H1 (cell line): ENCODE measurements at regions not wholly inside any gene's neighbourhood (a gene's known extent, or its start where the extent isn't known, plus 50 kb on each side); places are given as distances from the start of the nearest gene placed in this dataset.

Experiments used
- CTCF ChIA-PET: fragments of 300-600 bp; sonication (Branson Sonifier 250); formaldehyde crosslinking; loops from one replicate; lab custom pipeline; 2021; ENCODE audit not compliant: partially characterized antibody; lab: Charles Lee
- POLR2A ChIA-PET: fragments of 300-600 bp; sonication (Branson Sonifier 250); formaldehyde crosslinking; loops from one replicate; lab custom pipeline; 2021; ENCODE audit warnings: inconsistent platforms; ENCODE audit not compliant: partially characterized antibody; lab: Charles Lee
- DNase-seq, 2 experiments: peaks; one replicate each; pipeline versions ENCODE4 v3.0.0 to v3.0.0-alpha.2; 2010 to 2022; ENCODE audit warnings: low spot score in 2 of 2, low read depth in 1 of 2, mixed read lengths in 1 of 2
- FAIRE-seq: peaks from 2 replicates; lab custom pipeline; 2011; peaks lifted over from hg19 to GRCh38; lab: Jason Lieb, UNC
- H2AFZ ChIP-seq: 2 replicates; pipeline ENCODE4 v1.8.1; 2012; ENCODE audit warnings: low read length, inconsistent platforms
- H2AK5ac ChIP-seq: 2 replicates; pipeline ENCODE4 v1.6.1; 2013; ENCODE audit warnings: low read depth, low read length
- H2BK120ac ChIP-seq: replicated peaks from 2 replicates; pipeline ENCODE3; 2013; ENCODE audit warnings: low read depth, low read length, inconsistent platforms
- H2BK12ac ChIP-seq: 2 replicates; pipeline ENCODE4 v1.6.1; 2013; ENCODE audit warnings: low read depth, low read length
- H2BK15ac ChIP-seq: 2 replicates; pipeline ENCODE4 v1.6.1; 2013; ENCODE audit warnings: low read length
- H2BK20ac ChIP-seq: 2 replicates; pipeline ENCODE4 v1.6.1; 2013; ENCODE audit warnings: low read length
- H2BK5ac ChIP-seq: 2 replicates; pipeline ENCODE4 v1.6.1; 2013; ENCODE audit warnings: low read depth, low read length
- H3K14ac ChIP-seq: 2 replicates; pipeline ENCODE4 v1.6.1; 2013; ENCODE audit warnings: inconsistent platforms; ENCODE audit not compliant: insufficient read length
- H3K18ac ChIP-seq: 2 replicates; pipeline ENCODE4 v1.6.1; 2013; ENCODE audit warnings: low read length; ENCODE audit errors: extremely low read depth
- H3K23ac ChIP-seq: 2 replicates; pipeline ENCODE4 v1.6.1; 2013; ENCODE audit warnings: inconsistent platforms; ENCODE audit not compliant: insufficient read length
- H3K23me2 ChIP-seq: 2 replicates; pipeline ENCODE4 v1.6.1; 2013; ENCODE audit warnings: low read depth, low read length
- H3K27ac ChIP-seq: 2 replicates; pipeline ENCODE4 v1.6.1; 2011; ENCODE audit warnings: low read depth, low read length, inconsistent platforms
- H3K27me3 ChIP-seq, 4 experiments: replicated peaks in 1 of 4; 1 replicate in 1 of 4; 2 replicates in 3 of 4; pipeline versions ENCODE4 v1.6.1 to v1.8.1; 2011 to 2013; ENCODE audit warnings: low read length in 3 of 4, mild to moderate bottlenecking in 3 of 4, inconsistent platforms in 2 of 4, mixed read lengths in 2 of 4, moderate library complexity in 1 of 4; ENCODE audit not compliant: control insufficient read depth in 3 of 4, insufficient read depth in 3 of 4; ENCODE audit errors: extremely low read depth in 1 of 4
- H3K36me3 ChIP-seq, 4 experiments: 2 replicates each; pipeline versions ENCODE4 v1.6.1 to v1.8.1; 2011 to 2013; ENCODE audit warnings: mild to moderate bottlenecking in 4 of 4, low read length in 3 of 4, moderate library complexity in 2 of 4, control low read depth in 1 of 4, inconsistent platforms in 1 of 4; ENCODE audit not compliant: insufficient read depth in 4 of 4, control insufficient read depth in 2 of 4
- H3K4ac ChIP-seq: replicated peaks from 2 replicates; pipeline ENCODE3; 2013; ENCODE audit warnings: low read length, low read depth, mixed read lengths, inconsistent platforms; ENCODE audit not compliant: insufficient read length
- H3K4me1 ChIP-seq, 4 experiments: replicated peaks in 1 of 4; 1 replicate in 1 of 4; 2 replicates in 3 of 4; pipeline versions ENCODE4 v1.6.1 to v1.8.1; 2011 to 2013; ENCODE audit warnings: low read length in 3 of 4, inconsistent platforms in 2 of 4, mixed read lengths in 1 of 4; ENCODE audit not compliant: insufficient read depth in 4 of 4, control insufficient read depth in 3 of 4
- H3K4me2 ChIP-seq, 2 experiments: 2 replicates each; pipeline versions ENCODE4 v1.6.1 to v1.8.1; 2011 to 2013; ENCODE audit warnings: low read depth in 2 of 2, low read length in 2 of 2, control low read depth in 1 of 2, inconsistent platforms in 1 of 2, mild to moderate bottlenecking in 1 of 2; ENCODE audit not compliant: insufficient read depth in 1 of 2
- H3K4me3 ChIP-seq, 4 experiments: fragments of 200-600, 300-600 bp in 1 of 4; sonication (generic), shearing (Covaris generic), sonication (Bioruptor Twin) in 1 of 4; 2 replicates each; pipeline versions ENCODE4 v1.5.1 to v1.8.1; 2011 to 2016; ENCODE audit warnings: low read length in 4 of 4, low read depth in 3 of 4, control low read depth in 2 of 4, inconsistent platforms in 2 of 4, mild to moderate bottlenecking in 2 of 4, mixed read lengths in 1 of 4, moderate library complexity in 1 of 4; ENCODE audit not compliant: insufficient read depth in 2 of 4; ENCODE audit errors: extremely low read depth in 1 of 4
- H3K56ac ChIP-seq: replicated peaks from 2 replicates; pipeline ENCODE3; 2013; ENCODE audit warnings: low read depth, mild to moderate bottlenecking, mixed read lengths, low read length, inconsistent platforms; ENCODE audit not compliant: insufficient read length
- H3K79me1 ChIP-seq: 2 replicates; pipeline ENCODE4 v1.6.1; 2013; ENCODE audit warnings: low read depth, low read length, control low read depth
- H3K79me2 ChIP-seq, 2 experiments: 2 replicates each; pipeline versions ENCODE4 v1.6.1 to v1.8.1; 2012 to 2013; ENCODE audit warnings: low read length in 2 of 2, mild to moderate bottlenecking in 2 of 2, inconsistent platforms in 1 of 2; ENCODE audit not compliant: insufficient read depth in 2 of 2, control insufficient read depth in 1 of 2
- H3K9ac ChIP-seq, 4 experiments: replicated peaks in 1 of 4; 1 replicate in 1 of 4; 2 replicates in 3 of 4; pipeline versions ENCODE4 v1.6.1 to v1.8.1; 2011 to 2013; ENCODE audit warnings: low read depth in 3 of 4, low read length in 3 of 4, control low read depth in 2 of 4, mild to moderate bottlenecking in 2 of 4, moderate library complexity in 2 of 4, inconsistent platforms in 1 of 4; ENCODE audit errors: extremely low read depth in 1 of 4
- H3K9me3 ChIP-seq, 2 experiments: 2 replicates each; pipeline versions ENCODE4 v1.6.1 to v1.8.1; 2012 to 2013; ENCODE audit warnings: mild to moderate bottlenecking in 2 of 2, moderate library complexity in 2 of 2, control low read depth in 1 of 2, inconsistent platforms in 1 of 2, low read depth in 1 of 2, low read length in 1 of 2, mixed read lengths in 1 of 2; ENCODE audit not compliant: insufficient read depth in 2 of 2
- H4K20me1 ChIP-seq, 2 experiments: replicated peaks in 1 of 2; 2 replicates each; pipeline versions ENCODE3 to v1.8.1; 2011 to 2013; ENCODE audit warnings: inconsistent platforms in 2 of 2, low read length in 2 of 2, mild to moderate bottlenecking in 1 of 2; ENCODE audit not compliant: insufficient read depth in 2 of 2, control insufficient read depth in 1 of 2
- H4K5ac ChIP-seq: 2 replicates; pipeline ENCODE4 v1.6.1; 2013; ENCODE audit warnings: low read length, low read depth, mixed read lengths, inconsistent platforms; ENCODE audit not compliant: insufficient read length
- H4K8ac ChIP-seq: 2 replicates; pipeline ENCODE4 v1.8.0; 2013; ENCODE audit warnings: mild to moderate bottlenecking, moderate library complexity, low read length, inconsistent platforms; ENCODE audit not compliant: insufficient read depth; ENCODE audit errors: extremely low read depth
- H4K91ac ChIP-seq: replicated peaks from 2 replicates; pipeline ENCODE3; 2013; ENCODE audit warnings: low read length, mixed read lengths, inconsistent platforms; ENCODE audit not compliant: insufficient read length
- GTF2F1 ChIP-seq: IDR thresholded peaks from 2 replicates; pipeline ENCODE4 v1.6.1; 2012; ENCODE audit warnings: low read depth, low read length, improper control_type of control experiment, borderline replicate concordance
- KDM5A ChIP-seq: fragments of 200-600 bp; IDR thresholded peaks from 2 replicates; pipeline ENCODE4 v1.7.1; 2012; ENCODE audit warnings: mild to moderate bottlenecking, low read length, inconsistent platforms, mixed read lengths
- MAFK ChIP-seq: IDR thresholded peaks from 2 replicates; pipeline ENCODE4 v1.6.1; 2012; ENCODE audit warnings: low read depth, mild to moderate bottlenecking, improper control_type of control experiment, low read length
- SUZ12 ChIP-seq: fragments of 200-600 bp; sonication (generic); IDR thresholded peaks from 2 replicates; pipeline ENCODE4 v1.6.1; 2012; ENCODE audit warnings: mild to moderate bottlenecking, inconsistent platforms, low read length, moderate library complexity, mixed read lengths
- TBP ChIP-seq: IDR thresholded peaks from 2 replicates; pipeline ENCODE4 v1.6.1; 2011; ENCODE audit warnings: low read depth, low read length, improper control_type of control experiment
- WGBS, 2 experiments: shearing (Covaris generic) in 1 of 2; methylation state at CpG; one replicate each; pipeline versions ENCODE4 v1.1.6 to v1.1.7; 2013 to 2015; ENCODE audit warnings: low lambda C conversion rate in 2 of 2, mixed read lengths in 2 of 2, inconsistent platforms in 1 of 2, low coverage in 1 of 2, missing lambda C conversion rate in 1 of 2; ENCODE audit not compliant: insufficient replicate concordance in 2 of 2, insufficient coverage in 1 of 2, insufficient read length in 1 of 2; ENCODE audit errors: extremely low coverage in 1 of 2, missing lambda C conversion rate in 1 of 2; 5-methylcytosine and 5-hydroxymethylcytosine counted together

DNA sequence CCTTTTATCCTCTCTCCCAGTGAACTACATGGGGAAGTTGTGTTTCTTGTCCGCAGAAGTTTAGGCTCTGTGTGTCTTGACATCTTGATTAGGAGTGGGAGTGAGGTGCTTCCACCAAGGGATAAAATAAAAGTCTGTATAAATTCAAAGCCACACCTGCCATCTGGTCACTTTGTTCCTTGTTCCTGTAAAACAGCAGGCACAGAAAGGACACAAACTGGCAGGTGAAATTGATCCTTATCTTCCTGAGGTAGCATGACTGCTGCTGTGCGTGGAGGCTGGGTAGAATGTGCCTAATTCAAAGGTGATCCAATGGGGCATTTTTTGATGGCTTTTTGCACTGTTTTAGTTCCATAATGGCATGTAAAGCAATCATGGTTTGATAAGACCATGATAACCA, 104.3 kb upstream of the KITLG start:
- no peaks in the 10 kb centered on the region for H3K79me2 ChIP-seq
- H3K79me1 ChIP-seq, result no peaks in the 10 kb centered on the region
- no peak overlapping the region for H2BK12ac ChIP-seq
- POLR2A ChIA-PET, result no interaction called here
- no peak overlapping the region for H2BK15ac ChIP-seq
- H3K27ac ChIP-seq, result no peak overlapping the region
- H3K4ac ChIP-seq, result no peak overlapping the region
- no peaks in the 10 kb centered on the region for H3K23me2 ChIP-seq
- H2AFZ ChIP-seq, result no peak overlapping the region
- no peak for DNase-seq
- H2AK5ac ChIP-seq, result no peak overlapping the region
- H4K91ac ChIP-seq, result no peak overlapping the region
- H2BK20ac ChIP-seq, result no peak overlapping the region
- no peaks in the 10 kb centered on the region for H4K20me1 ChIP-seq
- H4K5ac ChIP-seq, result no peak overlapping the region
- H2BK120ac ChIP-seq, result no peak overlapping the region
- no peak overlapping the region for H3K56ac ChIP-seq
- H3K9ac ChIP-seq, result peak overlapping the region in 1 of 4 experiments; percentile 21; a peak in 1 of 7 replicates
- no peaks in the 10 kb centered on the region for H3K36me3 ChIP-seq
- H2BK5ac ChIP-seq, result no peak overlapping the region
- H3K14ac ChIP-seq, result no peak overlapping the region
- no peaks in the 10 kb centered on the region for H3K27me3 ChIP-seq
- no peak overlapping the region for H3K4me3 ChIP-seq
- 0 out of 4 replicates have a peak, but pooled peaks cover 0 to 5% of the 10 kb centered on the region in 2 experiments for H3K9me3 ChIP-seq
- no peaks in the 10 kb centered on the region for H3K4me1 ChIP-seq
- H3K23ac ChIP-seq, result no peak overlapping the region
- no peak overlapping the region for H4K8ac ChIP-seq
- WGBS, 2 experiments, result 92% methylated on average over 2 of the region's 2 CpGs; no CpG with 5 or more reads in 1 of the 2 experiments
- no peak overlapping the region for H3K4me2 ChIP-seq
- no peak overlapping the region for H3K18ac ChIP-seq
- FAIRE-seq, result no peak
- CTCF ChIA-PET, result no interaction called here
- TF ChIP-seq TBP (no peak), MAFK (no peak), GTF2F1 (no peak), SUZ12 (no peak), KDM5A (no peak)
